Omental fat pad (tissue), 3 donors: ENCODE measurements at regions not wholly inside any gene's neighbourhood (a gene's known extent, or its start where the extent isn't known, plus 50 kb on each side); places are given as distances from the start of the nearest gene placed in this dataset.

ENCODE experiments used
- ATAC-seq: fragments of 150-250 bp; one replicate; pipeline ENCODE4 v1.9.1; 2016; ENCODE audit warnings: mild to moderate bottlenecking, moderate library complexity; ENCODE audit not compliant: low FRiP score
- DNase-seq: peaks from one replicate; pipeline ENCODE4 v3.0.0-alpha.2; 2019; ENCODE audit warnings: low spot score
- TF ChIP-seq, protein P1 (sequence below), 3 donors: fragments of 450-650 bp; IDR thresholded peaks; one replicate each; pipeline ENCODE4 v1.5.1; 2016 to 2017; ENCODE audit warnings: antibody characterized with exemption in 3 of 3, mild to moderate bottlenecking in 3 of 3, moderate library complexity in 2 of 3

- ATAC-seq (no peak), DNase-seq (no peak)
- TF ChIP-seq, protein P1, sequence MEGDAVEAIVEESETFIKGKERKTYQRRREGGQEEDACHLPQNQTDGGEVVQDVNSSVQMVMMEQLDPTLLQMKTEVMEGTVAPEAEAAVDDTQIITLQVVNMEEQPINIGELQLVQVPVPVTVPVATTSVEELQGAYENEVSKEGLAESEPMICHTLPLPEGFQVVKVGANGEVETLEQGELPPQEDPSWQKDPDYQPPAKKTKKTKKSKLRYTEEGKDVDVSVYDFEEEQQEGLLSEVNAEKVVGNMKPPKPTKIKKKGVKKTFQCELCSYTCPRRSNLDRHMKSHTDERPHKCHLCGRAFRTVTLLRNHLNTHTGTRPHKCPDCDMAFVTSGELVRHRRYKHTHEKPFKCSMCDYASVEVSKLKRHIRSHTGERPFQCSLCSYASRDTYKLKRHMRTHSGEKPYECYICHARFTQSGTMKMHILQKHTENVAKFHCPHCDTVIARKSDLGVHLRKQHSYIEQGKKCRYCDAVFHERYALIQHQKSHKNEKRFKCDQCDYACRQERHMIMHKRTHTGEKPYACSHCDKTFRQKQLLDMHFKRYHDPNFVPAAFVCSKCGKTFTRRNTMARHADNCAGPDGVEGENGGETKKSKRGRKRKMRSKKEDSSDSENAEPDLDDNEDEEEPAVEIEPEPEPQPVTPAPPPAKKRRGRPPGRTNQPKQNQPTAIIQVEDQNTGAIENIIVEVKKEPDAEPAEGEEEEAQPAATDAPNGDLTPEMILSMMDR (IDR thresholded peaks at IDR 0.05), result no peak
These were observed 124.8 kb downstream of the SST start for GRCh38 chr3:187545366-187545765.

DNA sequence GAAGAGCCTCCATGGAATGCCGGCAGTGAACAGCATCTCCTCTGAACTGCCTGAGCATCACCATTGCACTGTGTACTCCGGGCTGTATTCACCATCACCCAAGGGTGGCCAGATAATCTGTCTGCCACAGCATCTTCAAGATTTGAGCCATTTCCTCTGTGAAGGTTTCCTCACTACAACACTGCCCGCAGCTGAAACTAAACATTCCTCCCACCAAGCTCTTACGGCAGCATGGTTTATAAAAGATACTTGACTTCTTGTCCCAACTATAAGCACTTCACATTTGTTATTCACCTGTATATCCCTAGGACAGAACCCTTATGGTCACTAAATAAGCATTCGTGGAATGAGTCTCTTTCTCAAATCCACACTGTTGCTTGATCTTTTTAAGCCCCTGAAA, 125.9 kb downstream of the SST start:
- ATAC-seq (no peak), DNase-seq (no peak)
- TF ChIP-seq, protein P1 (IDR thresholded peaks at IDR 0.05), result no peak

- no peak for DNase-seq
- TF ChIP-seq, protein P1 (IDR thresholded peaks at IDR 0.05), result no peak
These were observed 129.3 kb downstream of the SST start for GRCh38 chr3:187540847-187541246.

DNA sequence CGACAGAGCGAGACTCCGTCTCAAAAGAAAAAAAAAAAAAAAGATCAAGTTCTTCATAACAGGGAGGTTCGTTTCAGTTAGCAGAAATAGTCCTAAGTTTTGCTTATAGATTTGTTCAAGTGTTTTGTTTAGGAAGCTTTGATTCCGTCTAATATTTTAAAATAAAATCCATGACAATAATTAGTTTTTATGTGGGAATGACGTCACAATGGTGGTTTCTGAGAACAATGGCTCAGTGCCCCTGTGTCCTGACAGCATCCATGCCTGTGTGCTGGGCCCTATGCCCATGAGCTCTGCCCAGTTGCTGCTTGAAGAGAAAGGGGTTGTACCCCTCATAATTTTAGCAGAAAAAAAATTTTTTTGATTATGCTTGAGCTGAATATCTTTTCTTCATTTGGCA, 134.0 kb downstream of the SST start:
- TF ChIP-seq, protein P1 (IDR thresholded peaks at IDR 0.05), result no peak

More at GRCh38 chr3:187540847-187541246, 129.3 kb downstream of the SST start:
- no peak for ATAC-seq

GRCh38 chr3:187533797-187534196, 136.4 kb downstream of the SST start:
- no peak for ATAC-seq
- TF ChIP-seq, protein P1 (IDR thresholded peaks at IDR 0.05), result no peak

More for the DNA sequence above, 134.0 kb downstream of the SST start:
- ATAC-seq, result no peak
- DNase-seq, result no peak

GRCh38 chr3:187531831-187532230, 138.4 kb downstream of the SST start:
- DNase-seq, result no peak
- ATAC-seq, result no peak
- TF ChIP-seq, protein P1 (IDR thresholded peaks at IDR 0.05), result no peak

More at GRCh38 chr3:187533797-187534196, 136.4 kb downstream of the SST start:
- no peak for DNase-seq

DNA sequence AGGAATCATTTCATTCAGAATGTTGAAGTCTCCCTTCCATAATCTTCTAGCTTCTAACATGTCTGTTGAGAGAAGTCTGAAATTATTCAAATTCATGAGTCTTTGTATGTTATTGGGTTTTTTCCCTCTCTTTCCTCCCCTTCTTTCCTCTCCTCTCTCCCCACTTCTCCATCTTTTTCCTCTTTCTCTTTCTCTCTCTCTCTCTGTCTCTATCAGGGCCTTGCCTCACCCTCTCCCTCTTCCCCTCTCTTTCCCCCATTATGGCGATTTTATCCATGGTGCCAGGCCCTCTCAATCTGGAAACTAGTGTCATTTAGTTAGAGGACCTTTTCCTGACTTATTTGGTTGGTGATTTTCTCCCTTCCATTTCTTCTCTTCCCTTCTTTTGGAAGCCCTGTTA, 147.3 kb downstream of the SST start:
- ATAC-seq (no peak), DNase-seq (no peak)
- TF ChIP-seq, protein P1 (IDR thresholded peaks at IDR 0.05), result no peak
